Small intestine (tissue), 7 donors: ENCODE measurements at regions not wholly inside any gene's neighbourhood (a gene's known extent, or its start where the extent isn't known, plus 50 kb on each side); places are given as distances from the start of the nearest gene placed in this dataset.

Experiments
- DNase-seq, 2 donors: peaks; one replicate each; pipeline versions ENCODE4 v3.0.0 to v3.0.0-alpha.2; 2013
- FAIRE-seq: peaks from 2 replicates; lab custom pipeline; 2012; peaks lifted over from hg19 to GRCh38; lab: Jason Lieb, UNC
- H3K27ac ChIP-seq, 3 donors: one replicate each; pipeline ENCODE4 v1.5.1; 2013; ENCODE audit warnings: low read length in 2 of 3, mild to moderate bottlenecking in 2 of 3, control low read depth in 1 of 3, inconsistent platforms in 1 of 3, low read depth in 1 of 3, moderate library complexity in 1 of 3
- H3K27me3 ChIP-seq, 3 donors: one replicate each; pipeline ENCODE4 v1.6.1; 2013; ENCODE audit warnings: low read length in 3 of 3, inconsistent platforms in 1 of 3; ENCODE audit not compliant: control insufficient read depth in 3 of 3, insufficient read depth in 3 of 3
- H3K36me3 ChIP-seq, 3 donors: one replicate each; pipeline ENCODE4 v1.6.1; 2013; ENCODE audit warnings: low read length in 3 of 3, inconsistent platforms in 1 of 3, low read depth in 1 of 3, mild to moderate bottlenecking in 1 of 3, moderate library complexity in 1 of 3; ENCODE audit not compliant: control insufficient read depth in 3 of 3, insufficient read depth in 2 of 3
- H3K4me1 ChIP-seq, 3 donors: one replicate each; pipeline ENCODE4 v1.6.1; 2013; ENCODE audit warnings: low read length in 2 of 3, inconsistent platforms in 1 of 3, low read depth in 1 of 3, mild to moderate bottlenecking in 1 of 3, moderate library complexity in 1 of 3; ENCODE audit not compliant: control insufficient read depth in 3 of 3, insufficient read depth in 2 of 3
- H3K4me3 ChIP-seq, 3 donors: one replicate each; pipeline ENCODE4 v1.5.1; 2013; ENCODE audit warnings: low read length in 3 of 3, control low read depth in 1 of 3, inconsistent platforms in 1 of 3, low read depth in 1 of 3, mild to moderate bottlenecking in 1 of 3, moderate library complexity in 1 of 3
- H3K9me3 ChIP-seq, 2 donors: one replicate each; pipeline ENCODE4 v1.6.1; 2013; ENCODE audit warnings: low read depth in 1 of 2, low read length in 1 of 2; ENCODE audit not compliant: control insufficient read depth in 2 of 2, insufficient read depth in 1 of 2
- WGBS, 3 donors: extraction: QIAGEN DNeasy Blood & Tissue Kit; methylation state at CpG; one replicate each; pipeline ENCODE4 v1.1.7; 2013; 5-methylcytosine and 5-hydroxymethylcytosine counted together
- donor health status: healthy with polysubstance abuse.
- donor health status: control.
- donor health status: control.
- donor health status: Bipolar disorder and iron deficiency.
- donor health status: healthy.

- peak in 1 of 2 donors; percentile 10 for DNase-seq
- H3K36me3 ChIP-seq, result no peaks in the 10 kb centered on the region
Observed at GRCh38 chr2:207284556-207285472, 119.1 kb upstream of the KLF7 start.

GRCh38 chr2:207285473-207285815 lies 119.7 kb upstream of the KLF7 start:
- no peaks in the 10 kb centered on the region for H3K36me3 ChIP-seq
- no peak overlapping the region for H3K27ac ChIP-seq
- peaks cover 0 to 10% (median 0%) of the 10 kb centered on the region in 3 donors for H3K27me3 ChIP-seq
- no peaks in the 10 kb centered on the region for H3K9me3 ChIP-seq
- 50 to 59% (median 56%) methylated on average over 3 of the region's 3 CpGs for WGBS, 3 donors
- no peaks in the 10 kb centered on the region for H3K4me1 ChIP-seq
- no peak overlapping the region for H3K4me3 ChIP-seq
- DNase-seq (no peak), FAIRE-seq (no peak)

More at GRCh38 chr2:207284556-207285472, 119.1 kb upstream of the KLF7 start:
- WGBS, 3 donors, result 73 to 79% (median 75%) methylated on average over 5 of the region's 5 CpGs
- no peak for FAIRE-seq
- H3K4me3 ChIP-seq, result no peak overlapping the region
- peaks cover 0 to 10% (median 0%) of the 10 kb centered on the region in 3 donors for H3K27me3 ChIP-seq
- H3K4me1 ChIP-seq, result no peaks in the 10 kb centered on the region
- no peak overlapping the region for H3K27ac ChIP-seq
- no peaks in the 10 kb centered on the region for H3K9me3 ChIP-seq

GRCh38 chr2:207286106-207286505 lies 120.4 kb upstream of the KLF7 start:
- DNase-seq (no peak), FAIRE-seq (no peak)
- H3K4me3 ChIP-seq, result no peak overlapping the region
- H3K36me3 ChIP-seq, result no peaks in the 10 kb centered on the region
- no peaks in the 10 kb centered on the region for H3K9me3 ChIP-seq
- peaks cover 0 to 10% (median 0%) of the 10 kb centered on the region in 3 donors for H3K27me3 ChIP-seq
- WGBS, 3 donors, result 59 to 76% (median 74%) methylated on average over 2 of the region's 2 CpGs
- no peaks in the 10 kb centered on the region for H3K4me1 ChIP-seq
- no peak overlapping the region for H3K27ac ChIP-seq

GRCh38 chr2:207288628-207289027 lies 122.9 kb upstream of the KLF7 start:
- Histone ChIP-seq H3K9me3 (no peaks in the 10 kb centered on the region), H3K4me3 (no peak overlapping the region), H3K36me3 (no peaks in the 10 kb centered on the region), H3K27me3 (peaks cover 0 to 10% (median 0%) of the 10 kb centered on the region in 3 donors), H3K4me1 (no peaks in the 10 kb centered on the region), H3K27ac (no peak overlapping the region)
- WGBS, 3 donors, result 57 to 76% (median 61%) methylated on average over 4 of the region's 4 CpGs
- FAIRE-seq (no peak), DNase-seq (no peak)

- no peak for FAIRE-seq
- no peak overlapping the region for H3K27ac ChIP-seq
- WGBS, 3 donors, result 6 to 36% (median 31%) methylated on average over 2 of the region's 2 CpGs
Observed at GRCh38 chr2:207289295-207290018, 123.7 kb upstream of the KLF7 start.

GRCh38 chr2:207290833-207291624 lies 125.3 kb upstream of the KLF7 start:
- no peaks in the 10 kb centered on the region for H3K36me3 ChIP-seq
- no peak for FAIRE-seq
- H3K27ac ChIP-seq, result no peak overlapping the region
- no peak overlapping the region for H3K4me3 ChIP-seq
- DNase-seq, result no peak
- no peaks in the 10 kb centered on the region for H3K4me1 ChIP-seq
- H3K9me3 ChIP-seq, result no peaks in the 10 kb centered on the region
- WGBS, 3 donors, result 79 to 83% (median 83%) methylated on average over 5 of the region's 5 CpGs
- no peaks in the 10 kb centered on the region for H3K27me3 ChIP-seq

More at GRCh38 chr2:207289295-207290018, 123.7 kb upstream of the KLF7 start:
- H3K4me3 ChIP-seq, result no peak overlapping the region
- H3K4me1 ChIP-seq, result no peaks in the 10 kb centered on the region
- H3K27me3 ChIP-seq, result peaks cover 0 to 7% (median 0%) of the 10 kb centered on the region in 3 donors
- no peaks in the 10 kb centered on the region for H3K36me3 ChIP-seq
- no peak for DNase-seq
- H3K9me3 ChIP-seq, result no peaks in the 10 kb centered on the region

GRCh38 chr2:207291625-207292252 lies 126.0 kb upstream of the KLF7 start:
- H3K4me1 ChIP-seq, result no peaks in the 10 kb centered on the region
- H3K9me3 ChIP-seq, result no peaks in the 10 kb centered on the region
- FAIRE-seq (no peak), DNase-seq (no peak)
- 82 to 87% (median 86%) methylated on average over 5 of the region's 5 CpGs for WGBS, 3 donors
- no peak overlapping the region for H3K27ac ChIP-seq
- H3K4me3 ChIP-seq, result no peak overlapping the region
- no peaks in the 10 kb centered on the region for H3K27me3 ChIP-seq
- no peaks in the 10 kb centered on the region for H3K36me3 ChIP-seq
